ENCODE measurements at regions not wholly inside any gene's neighbourhood (a gene's known extent, or its start where the extent isn't known, plus 50 kb on each side); places are given as distances from the start of the nearest gene placed in this dataset.

GRCh38 chr6:48255094-48255493, 144.1 kb upstream of the PTCHD4 start:
- no peaks in the 10 kb centered on the region for H3K27me3 Mint-ChIP-seq (ENCODE audit: insufficient read depth)
- intact Hi-C loops (cut with micrococcal nuclease) = no loop called here
- H3K9me3 Mint-ChIP-seq = no peaks in the 10 kb centered on the region
- H3K27ac Mint-ChIP-seq = no peak overlapping the region
- no peaks in the 10 kb centered on the region for H3K36me3 Mint-ChIP-seq (ENCODE audit: low read depth)
- no peak for DNase-seq (ENCODE audit: low spot score)
- no peak overlapping the region for H3K4me3 Mint-ChIP-seq
- no peaks in the 10 kb centered on the region for H3K4me1 Mint-ChIP-seq (ENCODE audit: low read depth)

- intact Hi-C loops (cut with micrococcal nuclease) = no loop called here
- no peak overlapping the region for H3K4me3 Mint-ChIP-seq
- no peaks in the 10 kb centered on the region for H3K36me3 Mint-ChIP-seq (ENCODE audit: low read depth)
- no peak for DNase-seq (ENCODE audit: low spot score)
- no peaks in the 10 kb centered on the region for H3K9me3 Mint-ChIP-seq
- H3K4me1 Mint-ChIP-seq (ENCODE audit: low read depth) = no peaks in the 10 kb centered on the region
- H3K27me3 Mint-ChIP-seq (ENCODE audit: insufficient read depth) = no peaks in the 10 kb centered on the region
- no peak overlapping the region for H3K27ac Mint-ChIP-seq
Observed at GRCh38 chr6:48249071-48249470, 138.1 kb upstream of the PTCHD4 start.

- Mint-ChIP-seq H3K4me1 (ENCODE audit: low read depth) (no peaks in the 10 kb centered on the region), H3K9me3 (no peaks in the 10 kb centered on the region), H3K4me3 (no peak overlapping the region), H3K36me3 (ENCODE audit: low read depth) (no peaks in the 10 kb centered on the region), H3K27me3 (ENCODE audit: insufficient read depth) (no peaks in the 10 kb centered on the region), H3K27ac (no peak overlapping the region)
- no peak for DNase-seq (ENCODE audit: low spot score)
- intact Hi-C loops (cut with micrococcal nuclease) = no loop called here
Observed at GRCh38 chr6:48243071-48243470, 132.1 kb upstream of the PTCHD4 start.

DNA sequence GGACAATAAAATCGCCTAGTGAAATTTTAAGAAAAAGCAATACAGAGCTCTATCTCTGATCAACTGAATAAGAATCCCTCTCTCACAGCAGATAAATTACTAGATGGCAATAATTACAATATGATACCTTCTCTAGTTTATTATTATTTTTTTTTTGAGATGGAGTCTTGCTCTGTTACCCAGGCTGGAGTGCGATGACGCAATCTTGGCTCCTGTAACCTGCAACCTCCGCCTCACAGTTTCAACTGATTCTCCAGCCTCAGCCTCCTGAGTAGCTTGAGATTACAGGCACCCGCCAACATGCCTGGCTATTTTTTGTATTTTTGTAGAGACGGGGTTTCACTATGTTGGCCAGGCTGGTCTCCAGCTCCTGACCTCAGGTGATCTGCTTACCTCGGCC, 129.3 kb upstream of the PTCHD4 start:
- Mint-ChIP-seq H3K36me3 (ENCODE audit: low read depth) (no peaks in the 10 kb centered on the region), H3K4me3 (no peak overlapping the region), H3K4me1 (ENCODE audit: low read depth) (no peaks in the 10 kb centered on the region), H3K27ac (no peak overlapping the region), H3K9me3 (no peaks in the 10 kb centered on the region), H3K27me3 (ENCODE audit: insufficient read depth) (no peaks in the 10 kb centered on the region)
- intact Hi-C loops (cut with micrococcal nuclease) = no loop called here
- no peak for DNase-seq (ENCODE audit: low spot score)

- Mint-ChIP-seq H3K4me3 (no peak overlapping the region), H3K9me3 (no peaks in the 10 kb centered on the region), H3K36me3 (ENCODE audit: low read depth) (no peaks in the 10 kb centered on the region), H3K27me3 (ENCODE audit: insufficient read depth) (no peaks in the 10 kb centered on the region), H3K27ac (no peak overlapping the region), H3K4me1 (ENCODE audit: low read depth) (no peaks in the 10 kb centered on the region)
- intact Hi-C loops (cut with micrococcal nuclease) = no loop called here
- no peak for DNase-seq (ENCODE audit: low spot score)
Observed at GRCh38 chr6:48236375-48236774, 125.4 kb upstream of the PTCHD4 start.

GRCh38 chr6:48233063-48233462, 122.1 kb upstream of the PTCHD4 start:
- Mint-ChIP-seq H3K36me3 (ENCODE audit: low read depth) (no peaks in the 10 kb centered on the region), H3K27ac (no peak overlapping the region), H3K4me1 (ENCODE audit: low read depth) (no peaks in the 10 kb centered on the region), H3K27me3 (ENCODE audit: insufficient read depth) (no peaks in the 10 kb centered on the region), H3K9me3 (no peaks in the 10 kb centered on the region), H3K4me3 (no peak overlapping the region)
- intact Hi-C loops (cut with micrococcal nuclease) = no loop called here
- no peak for DNase-seq (ENCODE audit: low spot score)

DNA sequence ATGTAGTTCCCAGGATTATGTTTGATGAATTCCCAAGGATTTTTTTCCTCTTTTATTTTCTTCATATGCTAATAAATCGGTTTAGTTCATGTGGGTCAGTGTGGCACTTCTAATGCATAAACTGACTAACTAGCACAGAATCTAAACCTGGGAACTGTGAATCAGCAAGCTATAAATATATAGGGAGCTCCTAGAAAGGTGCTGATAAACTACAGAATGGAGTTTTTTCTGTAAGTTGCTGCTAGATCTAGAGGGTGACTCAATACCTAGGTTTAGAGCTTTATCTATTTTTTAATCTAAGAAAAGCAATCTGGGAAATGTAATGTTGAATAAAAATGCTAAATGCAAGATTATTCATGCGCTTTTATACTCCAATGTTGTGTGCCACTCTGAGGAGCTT, 118.8 kb upstream of the PTCHD4 start:
- no peaks in the 10 kb centered on the region for H3K4me1 Mint-ChIP-seq (ENCODE audit: low read depth)
- no peaks in the 10 kb centered on the region for H3K36me3 Mint-ChIP-seq (ENCODE audit: low read depth)
- DNase-seq (ENCODE audit: low spot score) = no peak
- no peaks in the 10 kb centered on the region for H3K9me3 Mint-ChIP-seq
- no peak overlapping the region for H3K4me3 Mint-ChIP-seq
- H3K27ac Mint-ChIP-seq = no peak overlapping the region
- H3K27me3 Mint-ChIP-seq (ENCODE audit: insufficient read depth) = no peaks in the 10 kb centered on the region
- intact Hi-C loops (cut with micrococcal nuclease) = no loop called here

- no peaks in the 10 kb centered on the region for H3K27me3 Mint-ChIP-seq (ENCODE audit: insufficient read depth)
- intact Hi-C loops (cut with micrococcal nuclease) = no loop called here
- no peaks in the 10 kb centered on the region for H3K9me3 Mint-ChIP-seq
- H3K27ac Mint-ChIP-seq = no peak overlapping the region
- no peaks in the 10 kb centered on the region for H3K36me3 Mint-ChIP-seq (ENCODE audit: low read depth)
- no peak for DNase-seq (ENCODE audit: low spot score)
- no peaks in the 10 kb centered on the region for H3K4me1 Mint-ChIP-seq (ENCODE audit: low read depth)
- H3K4me3 Mint-ChIP-seq = no peak overlapping the region
Observed at GRCh38 chr6:48222241-48222640, 111.2 kb upstream of the PTCHD4 start.

- DNase-seq (ENCODE audit: low spot score) = no peak
- Mint-ChIP-seq H3K4me1 (ENCODE audit: low read depth) (no peaks in the 10 kb centered on the region), H3K9me3 (peaks cover 9% of the 10 kb centered on the region), H3K4me3 (no peak overlapping the region), H3K27me3 (ENCODE audit: insufficient read depth) (no peaks in the 10 kb centered on the region), H3K27ac (no peak overlapping the region), H3K36me3 (ENCODE audit: low read depth) (no peaks in the 10 kb centered on the region)
- intact Hi-C loops (cut with micrococcal nuclease) = no loop called here
Observed at GRCh38 chr6:48213076-48213788, 102.2 kb upstream of the PTCHD4 start.

DNA sequence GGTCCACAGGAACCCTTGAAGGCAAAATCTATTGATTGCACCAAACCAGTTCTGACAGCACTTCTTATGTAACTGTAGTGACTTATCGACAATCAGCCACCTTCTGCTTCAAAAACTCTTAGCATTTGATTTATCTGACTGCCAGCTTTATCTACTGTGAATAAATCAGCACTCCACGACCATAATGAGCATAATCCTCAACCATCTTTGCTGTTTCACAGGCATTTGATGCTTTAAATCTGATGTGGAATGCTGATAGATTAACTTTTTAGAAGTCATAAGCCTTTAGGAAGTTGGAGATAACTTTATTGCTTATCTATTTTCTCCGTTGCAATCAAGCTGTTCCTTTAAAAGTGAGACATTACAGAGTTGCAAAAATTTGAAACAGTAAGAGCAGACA, 101.5 kb upstream of the PTCHD4 start:
- peaks cover 9% of the 10 kb centered on the region for H3K9me3 Mint-ChIP-seq
- H3K36me3 Mint-ChIP-seq (ENCODE audit: low read depth) = no peaks in the 10 kb centered on the region
- H3K4me3 Mint-ChIP-seq = no peak overlapping the region
- no peak for DNase-seq (ENCODE audit: low spot score)
- H3K27me3 Mint-ChIP-seq (ENCODE audit: insufficient read depth) = no peaks in the 10 kb centered on the region
- intact Hi-C loops (cut with micrococcal nuclease) = no loop called here
- no peaks in the 10 kb centered on the region for H3K4me1 Mint-ChIP-seq (ENCODE audit: low read depth)
- no peak overlapping the region for H3K27ac Mint-ChIP-seq

- Mint-ChIP-seq H3K36me3 (ENCODE audit: low read depth) (no peaks in the 10 kb centered on the region), H3K4me1 (ENCODE audit: low read depth) (no peaks in the 10 kb centered on the region), H3K27me3 (ENCODE audit: insufficient read depth) (no peaks in the 10 kb centered on the region), H3K27ac (no peak overlapping the region), H3K4me3 (no peak overlapping the region), H3K9me3 (peaks cover 4% of the 10 kb centered on the region)
- no peak for DNase-seq (ENCODE audit: low spot score)
- intact Hi-C loops (cut with micrococcal nuclease) = no loop called here
Observed at GRCh38 chr6:48206091-48206490, 95.1 kb upstream of the PTCHD4 start.

GRCh38 chr6:48200869-48201390, 89.9 kb upstream of the PTCHD4 start:
- intact Hi-C loops (cut with micrococcal nuclease) = no loop called here
- Mint-ChIP-seq H3K4me1 (ENCODE audit: low read depth) (no peaks in the 10 kb centered on the region), H3K36me3 (ENCODE audit: low read depth) (no peaks in the 10 kb centered on the region)

GRCh38 chr6:48199499-48199898, 88.5 kb upstream of the PTCHD4 start:
- no peaks in the 10 kb centered on the region for H3K27me3 Mint-ChIP-seq (ENCODE audit: insufficient read depth)
- no peaks in the 10 kb centered on the region for H3K4me1 Mint-ChIP-seq (ENCODE audit: low read depth)
- peaks cover 4% of the 10 kb centered on the region for H3K9me3 Mint-ChIP-seq
- H3K4me3 Mint-ChIP-seq = no peak overlapping the region
- no peak overlapping the region for H3K27ac Mint-ChIP-seq
- no peak for DNase-seq (ENCODE audit: low spot score)
- H3K36me3 Mint-ChIP-seq (ENCODE audit: low read depth) = no peaks in the 10 kb centered on the region
- intact Hi-C loops (cut with micrococcal nuclease) = no loop called here

More at GRCh38 chr6:48200869-48201390, 89.9 kb upstream of the PTCHD4 start:
- Mint-ChIP-seq H3K27ac (no peak overlapping the region), H3K9me3 (peaks cover 4% of the 10 kb centered on the region), H3K27me3 (ENCODE audit: insufficient read depth) (no peaks in the 10 kb centered on the region), H3K4me3 (no peak overlapping the region)
- no peak for DNase-seq (ENCODE audit: low spot score)

DNA sequence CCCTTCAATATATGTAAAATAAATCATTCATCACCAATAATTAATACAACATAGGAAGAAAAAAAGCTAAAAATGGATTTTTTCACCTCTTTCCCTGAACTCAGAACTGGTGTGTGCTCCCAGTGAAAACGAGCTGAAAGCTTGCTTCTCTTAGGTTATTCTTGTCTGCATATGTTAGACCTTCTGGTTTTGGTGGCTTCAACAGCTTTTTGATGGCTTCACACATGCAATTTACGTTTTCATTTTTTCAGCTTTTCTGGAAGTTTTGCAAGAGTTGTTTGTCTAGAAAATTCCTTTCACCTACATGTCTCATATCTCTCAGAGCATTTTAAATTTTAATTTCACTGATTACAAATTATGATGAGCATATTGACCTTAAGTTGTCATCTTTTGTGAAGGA, 86.9 kb upstream of the PTCHD4 start:
- H3K4me3 Mint-ChIP-seq = no peak overlapping the region
- H3K27ac Mint-ChIP-seq = no peak overlapping the region
- no peaks in the 10 kb centered on the region for H3K4me1 Mint-ChIP-seq (ENCODE audit: low read depth)
- H3K9me3 Mint-ChIP-seq = peaks cover 4% of the 10 kb centered on the region
- no peaks in the 10 kb centered on the region for H3K36me3 Mint-ChIP-seq (ENCODE audit: low read depth)
- H3K27me3 Mint-ChIP-seq (ENCODE audit: insufficient read depth) = no peaks in the 10 kb centered on the region
- no peak for DNase-seq (ENCODE audit: low spot score)
- intact Hi-C loops (cut with micrococcal nuclease) = no loop called here

Data from activated T-helper 1 cell treated with anti-CD3 and anti-CD28 coated beads, Interleukin-12 subunit alpha, Interleukin-12 subunit beta, Interleukin-2, Interleukin-4 antibody, amounts not matched to agents 30 ng/mL and 10 ng/mL and 1 ng/mL, durations not matched to agents 14 hours and 24 hours and 36 hours (primary cell).